ENCODE measurements at regions not wholly inside any gene's neighbourhood (a gene's known extent, or its start where the extent isn't known, plus 50 kb on each side); places are given as distances from the start of the nearest gene placed in this dataset.
A peak's percentile ranks its signal among the peaks of the same experiment; 100 is the strongest.

DNA sequence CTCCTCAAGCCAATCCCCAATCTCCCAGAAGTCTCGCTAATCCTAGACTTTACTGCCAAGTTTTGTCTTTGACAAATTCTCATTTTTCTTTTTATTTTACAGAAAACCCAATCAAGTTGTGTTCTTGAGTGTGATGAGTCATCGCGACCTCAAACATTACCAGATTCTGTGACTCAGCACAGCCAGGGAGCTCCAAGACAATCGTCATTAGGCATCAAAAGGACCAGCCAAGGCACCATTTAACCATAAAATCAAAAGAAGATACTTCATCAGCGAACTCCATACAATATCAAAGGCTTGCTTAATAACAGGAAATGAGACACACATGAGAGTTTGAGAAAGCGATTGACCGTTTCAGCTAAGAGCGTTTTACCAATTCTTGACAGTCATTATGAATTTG lies 146.2 kb upstream of the AGAP1 start:
- TF ChIP-seq BCL11A (IDR thresholded peaks at IDR 0.05; ENCODE audit: low read depth in 2 of 2, low read length in 2 of 2) (no peak), ASH2L (IDR thresholded peaks at IDR 0.05; ENCODE audit: low read length) (no peak), BACH1 (IDR thresholded peaks at IDR 0.05; ENCODE audit: low read length) (peak; percentile 76)
- H3K18ac ChIP-seq (ENCODE audit: extremely low read depth, low read length), result no peak overlapping the region
- peaks cover 17% of the 10 kb centered on the region for H3K23me2 ChIP-seq (ENCODE audit: low read depth, low read length)
- H3K27me3 ChIP-seq (replicated peaks in 1 of 4; ENCODE audit: control insufficient read depth in 3 of 4, extremely low read depth in 1 of 4, insufficient read depth in 3 of 4, low read length in 3 of 4), result no peaks in the 10 kb centered on the region
- H2BK120ac ChIP-seq (replicated peaks; ENCODE audit: low read depth, low read length), result no peak overlapping the region
- ChIA-PET POLR2A (ENCODE audit: partially characterized antibody) (no interaction called here), CTCF (ENCODE audit: partially characterized antibody) (interaction anchor here (0.6 to 1.3 kb wide), 2 partner anchors 9 to 418 kb away, joined by 3 read pairs; no protein-coding TSS in a partner anchor)
- no peak overlapping the region for H4K8ac ChIP-seq (ENCODE audit: extremely low read depth, insufficient read depth, low read length)
- H4K91ac ChIP-seq (replicated peaks; ENCODE audit: insufficient read length, low read length), result no peak overlapping the region
- H4K20me1 ChIP-seq (replicated peaks in 1 of 2; ENCODE audit: control insufficient read depth in 1 of 2, insufficient read depth in 2 of 2, low read length in 2 of 2), result peaks cover 0 to 18% of the 10 kb centered on the region in 2 experiments
- H2AK5ac ChIP-seq (ENCODE audit: low read depth, low read length), result no peak overlapping the region
- H2AFZ ChIP-seq (ENCODE audit: low read length), result no peak overlapping the region
- no peak overlapping the region for H2BK12ac ChIP-seq (ENCODE audit: low read depth, low read length)
- H4K5ac ChIP-seq (ENCODE audit: insufficient read length, low read depth, low read length), result no peak overlapping the region
- 90% methylated on average over 8 of the region's 8 CpGs; no CpG with 5 or more reads in 1 of the 2 experiments for WGBS, 2 experiments (ENCODE audit: extremely low coverage in 1 of 2, insufficient coverage in 1 of 2, insufficient read length in 1 of 2, insufficient replicate concordance in 2 of 2, low coverage in 1 of 2, low lambda C conversion rate in 2 of 2, missing lambda C conversion rate in 1 of 2)
- no peak for DNase-seq (ENCODE audit: low read depth in 1 of 2, low spot score in 2 of 2)
- no peak overlapping the region for H2BK5ac ChIP-seq (ENCODE audit: low read depth, low read length)
- H3K36me3 ChIP-seq (ENCODE audit: control insufficient read depth in 2 of 4, insufficient read depth in 4 of 4, low read length in 3 of 4), result no peaks in the 10 kb centered on the region
- H3K4me1 ChIP-seq (replicated peaks in 1 of 4; ENCODE audit: control insufficient read depth in 3 of 4, insufficient read depth in 4 of 4, low read length in 3 of 4), result no peaks in the 10 kb centered on the region; a peak in 1 of 7 replicates
- FAIRE-seq, result no peak
- no peak overlapping the region for H2BK20ac ChIP-seq (ENCODE audit: low read length)
- no peak overlapping the region for H3K4ac ChIP-seq (replicated peaks; ENCODE audit: insufficient read length, low read depth, low read length)
- peaks cover 0 to 3% of the 10 kb centered on the region in 2 experiments; a peak in 1 of 4 replicates for H3K79me2 ChIP-seq (ENCODE audit: control insufficient read depth in 1 of 2, insufficient read depth in 2 of 2, low read length in 2 of 2)
- H3K27ac ChIP-seq (ENCODE audit: low read depth, low read length), result no peak overlapping the region
- no peak overlapping the region for H2BK15ac ChIP-seq (ENCODE audit: low read length)
- H3K4me2 ChIP-seq (ENCODE audit: insufficient read depth in 1 of 2, low read depth in 2 of 2, low read length in 2 of 2), result no peak overlapping the region
- H3K9ac ChIP-seq (replicated peaks in 1 of 4; ENCODE audit: extremely low read depth in 1 of 4, low read depth in 3 of 4, low read length in 3 of 4), result no peak overlapping the region
- no peak overlapping the region for H3K23ac ChIP-seq (ENCODE audit: insufficient read length)
- H3K9me3 ChIP-seq (ENCODE audit: insufficient read depth in 2 of 2, low read depth in 1 of 2, low read length in 1 of 2), result 0 out of 4 replicates have a peak, but pooled peaks cover 0 to under 1% of the 10 kb centered on the region in 2 experiments
- no peak overlapping the region for H3K14ac ChIP-seq (ENCODE audit: insufficient read length)
- H3K56ac ChIP-seq (replicated peaks; ENCODE audit: insufficient read length, low read depth, low read length), result no peak overlapping the region
- no peak overlapping the region for H3K4me3 ChIP-seq (ENCODE audit: extremely low read depth in 1 of 4, insufficient read depth in 2 of 4, low read depth in 3 of 4, low read length in 4 of 4)
- H3K79me1 ChIP-seq (ENCODE audit: low read depth, low read length), result 0 out of 2 replicates have a peak, but pooled peaks cover 2% of the 10 kb centered on the region
